ENCODE measurements at regions not wholly inside any gene's neighbourhood (a gene's known extent, or its start where the extent isn't known, plus 50 kb on each side); places are given as distances from the start of the nearest gene placed in this dataset.
A peak's percentile ranks its signal among the peaks of the same experiment; 100 is the strongest.

DNA sequence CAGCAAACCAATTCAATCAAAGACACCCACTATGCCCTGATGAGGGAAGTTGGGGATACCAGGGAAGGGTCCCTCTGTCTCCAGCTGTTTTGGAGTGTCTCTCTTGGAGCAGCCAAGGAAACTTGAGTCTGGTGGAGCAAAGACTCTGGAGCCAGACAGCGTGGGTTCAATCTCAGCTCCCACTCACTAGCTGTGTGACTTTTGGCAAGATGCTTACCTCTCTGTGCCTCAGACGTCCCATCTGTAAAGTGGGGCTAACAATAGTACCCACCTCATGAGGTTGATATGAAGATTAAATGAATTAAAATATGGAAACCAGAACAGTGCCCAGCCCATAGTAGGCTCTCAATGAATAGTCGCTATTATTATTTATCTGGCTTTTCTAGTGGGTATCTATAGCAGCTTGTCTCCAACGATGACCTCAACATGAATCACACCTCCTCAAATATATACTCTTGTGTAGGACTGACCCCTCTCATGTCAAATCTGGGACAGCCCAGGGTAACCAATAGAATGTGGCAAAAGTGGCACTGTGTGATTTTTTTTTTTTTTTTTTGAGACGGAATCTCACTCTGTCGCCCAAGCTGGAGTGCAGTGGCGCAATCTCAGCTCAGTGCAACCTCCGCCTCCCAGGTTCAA lies 99.2 kb upstream of the FOXP4 start:
- Mint-ChIP-seq H3K27me3 (peaks cover 19% of the 10 kb centered on the region), H3K36me3 (ENCODE audit: low read depth) (peaks cover 7% of the 10 kb centered on the region), H3K4me3 (no peak overlapping the region), H3K4me1 (peaks cover 33% of the 10 kb centered on the region), H3K27ac (no peak overlapping the region)
- DNase-seq, result no peak
- no peak for ATAC-seq
- H3K9me3 ChIP-seq (ENCODE audit: control insufficient read depth, low read length, poor library complexity, severe bottlenecking), result no peaks in the 10 kb centered on the region

DNA sequence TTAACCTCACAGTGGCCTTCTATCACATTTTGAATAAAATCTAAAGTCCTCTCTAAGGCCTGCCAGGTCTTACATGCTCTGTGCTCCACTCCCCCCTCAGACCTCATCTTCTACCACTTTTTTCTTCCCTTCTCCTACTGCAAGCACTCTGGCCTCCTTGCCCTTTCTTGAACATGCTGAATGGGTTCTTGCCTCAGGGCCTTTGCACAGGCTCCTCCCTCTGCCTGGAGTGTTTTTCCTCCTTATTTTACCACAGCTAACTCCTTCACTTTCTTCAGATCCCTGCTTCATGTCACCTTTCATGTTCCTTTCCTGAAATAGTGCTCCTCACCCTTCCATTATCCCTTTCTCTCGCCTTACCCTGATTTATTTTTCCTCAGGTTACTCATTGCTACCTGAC lies 97.9 kb upstream of the FOXP4 start:
- H3K27ac Mint-ChIP-seq, result peak overlapping the region; percentile 56
- DNase-seq, result no peak

DNA sequence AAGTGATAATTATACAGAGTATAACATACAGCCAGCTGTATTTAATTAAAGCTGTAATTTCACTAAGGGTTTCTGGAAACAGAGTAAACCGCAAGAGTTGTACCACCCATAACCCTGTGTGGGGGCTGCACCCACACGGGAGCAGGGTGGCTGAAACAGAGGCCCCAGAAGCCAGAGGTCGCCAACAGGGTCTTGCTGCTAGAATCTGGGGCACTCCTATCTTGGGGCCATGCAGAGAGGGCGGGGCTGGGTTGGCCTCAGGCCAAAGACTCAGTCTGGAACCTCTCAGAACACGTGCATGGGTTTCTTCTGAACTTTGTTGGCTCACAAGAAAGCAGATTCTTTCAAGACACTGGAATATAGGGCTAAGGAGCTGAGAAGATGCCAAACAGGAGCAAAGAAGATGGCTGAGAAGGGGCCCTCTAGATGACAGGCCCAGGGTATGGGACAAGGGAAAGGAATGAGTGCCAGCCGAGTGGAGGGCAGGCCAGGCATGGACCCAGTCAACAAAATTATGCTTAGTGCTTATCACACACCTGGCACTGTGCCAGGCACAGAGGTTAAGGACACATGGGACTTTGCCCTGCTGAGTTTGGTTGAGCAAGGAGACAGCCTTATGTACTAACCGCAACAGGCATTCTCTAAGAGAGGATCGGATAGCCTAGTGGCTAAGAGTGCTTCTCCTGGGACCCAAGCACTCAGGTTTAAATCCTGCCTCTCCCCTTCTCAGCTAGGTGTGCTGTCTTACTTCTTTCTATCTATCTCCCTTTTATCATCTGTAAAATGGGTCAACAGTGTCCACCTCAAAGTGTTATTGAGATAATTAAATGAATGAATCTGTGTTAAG lies 96.6 kb upstream of the FOXP4 start:
- no peaks in the 10 kb centered on the region for H3K9me3 ChIP-seq (ENCODE audit: control insufficient read depth, low read length, poor library complexity, severe bottlenecking)
- peaks cover 2% of the 10 kb centered on the region for H3K36me3 Mint-ChIP-seq (ENCODE audit: low read depth)
- H3K27me3 Mint-ChIP-seq, result peaks cover 11% of the 10 kb centered on the region
- DNase-seq (no peak), ATAC-seq (no peak)
- H3K27ac Mint-ChIP-seq, result peak overlapping the region; percentile 47
- H3K4me3 Mint-ChIP-seq, result no peak overlapping the region
- peaks cover 17% of the 10 kb centered on the region for H3K4me1 Mint-ChIP-seq

More for the DNA sequence above, 97.9 kb upstream of the FOXP4 start:
- Mint-ChIP-seq H3K27me3 (peaks cover 21% of the 10 kb centered on the region), H3K4me3 (no peak overlapping the region), H3K36me3 (ENCODE audit: low read depth) (peaks cover 7% of the 10 kb centered on the region), H3K4me1 (peaks cover 26% of the 10 kb centered on the region)
- no peaks in the 10 kb centered on the region for H3K9me3 ChIP-seq (ENCODE audit: control insufficient read depth, low read length, poor library complexity, severe bottlenecking)
- ATAC-seq, result no peak

DNA sequence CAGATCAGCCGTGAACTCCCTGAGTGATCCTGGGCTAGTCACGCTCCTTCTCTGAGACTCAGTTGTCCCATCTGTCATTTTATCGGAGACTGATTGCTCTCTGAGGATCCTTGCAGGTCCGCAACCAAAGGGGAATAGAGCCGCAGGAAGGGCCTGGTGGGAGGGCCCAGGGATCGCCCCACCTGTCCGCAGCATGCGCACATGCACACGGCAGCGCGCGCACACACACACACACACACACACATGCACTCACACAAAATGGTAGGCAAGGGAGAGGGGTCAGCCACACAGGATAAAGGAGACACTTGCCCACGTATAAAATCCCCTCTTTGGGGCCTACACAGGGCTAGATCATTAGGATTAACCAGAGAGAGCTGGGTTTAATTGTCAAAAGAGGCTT lies 95.6 kb upstream of the FOXP4 start:
- no peak for ATAC-seq
- Mint-ChIP-seq H3K36me3 (ENCODE audit: low read depth) (peaks cover 2% of the 10 kb centered on the region), H3K27ac (peak overlapping the region; percentile 47), H3K4me1 (peaks cover 16% of the 10 kb centered on the region), H3K27me3 (peaks cover 10% of the 10 kb centered on the region), H3K4me3 (no peak overlapping the region)
- no peak for DNase-seq
- H3K9me3 ChIP-seq (ENCODE audit: control insufficient read depth, low read length, poor library complexity, severe bottlenecking), result no peaks in the 10 kb centered on the region

DNA sequence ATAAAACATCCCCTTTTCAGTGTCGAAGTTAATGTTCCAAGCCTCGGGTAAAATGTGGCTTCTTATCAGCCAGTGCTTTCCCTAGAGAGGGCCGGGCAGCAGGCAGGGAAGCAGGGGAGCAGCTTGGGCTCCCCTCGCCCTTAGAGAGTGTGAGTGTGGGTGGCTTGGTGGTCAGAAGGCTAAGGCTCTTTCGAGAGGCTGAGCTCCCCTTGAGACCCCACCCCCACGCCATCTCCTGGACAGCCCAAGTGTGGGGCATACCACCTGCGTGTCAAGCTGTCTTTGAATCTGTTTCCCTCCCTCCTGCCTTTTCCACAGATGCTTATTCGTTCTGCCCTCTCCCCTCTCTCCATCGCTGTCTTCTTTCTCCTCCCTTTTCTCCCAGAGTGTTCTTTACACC lies 95.1 kb upstream of the FOXP4 start:
- peaks cover 16% of the 10 kb centered on the region for H3K4me1 Mint-ChIP-seq
- H3K27ac Mint-ChIP-seq, result no peak overlapping the region
- H3K36me3 Mint-ChIP-seq (ENCODE audit: low read depth), result peaks cover 2% of the 10 kb centered on the region
- DNase-seq (no peak), ATAC-seq (no peak)
- H3K27me3 Mint-ChIP-seq, result peaks cover 12% of the 10 kb centered on the region
- H3K9me3 ChIP-seq (ENCODE audit: control insufficient read depth, low read length, poor library complexity, severe bottlenecking), result no peaks in the 10 kb centered on the region
- H3K4me3 Mint-ChIP-seq, result no peak overlapping the region

DNA sequence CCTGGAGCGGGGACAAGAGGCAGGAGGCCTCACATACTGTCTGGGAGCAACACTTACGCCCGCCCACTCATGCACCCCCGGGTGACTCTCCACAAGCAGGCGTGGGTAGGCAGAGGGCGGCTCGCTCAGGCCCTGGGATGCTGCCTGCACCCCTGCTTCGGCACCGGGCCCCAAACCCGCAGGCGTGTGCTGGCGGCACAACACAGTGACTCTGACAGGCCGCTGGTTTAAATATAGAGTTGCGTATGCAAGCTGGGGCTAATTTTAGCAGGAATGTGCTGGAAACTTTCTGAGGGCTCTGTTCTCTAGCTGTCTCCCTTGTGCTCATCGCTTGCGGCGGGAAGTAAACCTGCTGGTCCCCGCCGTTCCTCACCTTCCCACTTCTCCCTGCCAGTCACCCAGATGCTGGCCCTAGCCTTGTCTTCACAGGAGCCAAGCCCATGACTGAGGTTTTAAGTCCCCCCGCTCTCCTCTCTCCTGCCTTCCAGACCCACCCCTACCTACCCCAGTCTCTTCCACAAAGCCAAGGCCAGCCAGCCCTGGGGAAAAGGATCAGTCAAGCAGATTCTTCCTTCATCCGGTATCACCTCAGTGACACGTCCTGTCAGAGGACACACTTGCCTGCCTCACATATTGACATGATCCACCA lies 94.5 kb upstream of the FOXP4 start:
- H3K4me1 Mint-ChIP-seq, result peaks cover 22% of the 10 kb centered on the region

DNA sequence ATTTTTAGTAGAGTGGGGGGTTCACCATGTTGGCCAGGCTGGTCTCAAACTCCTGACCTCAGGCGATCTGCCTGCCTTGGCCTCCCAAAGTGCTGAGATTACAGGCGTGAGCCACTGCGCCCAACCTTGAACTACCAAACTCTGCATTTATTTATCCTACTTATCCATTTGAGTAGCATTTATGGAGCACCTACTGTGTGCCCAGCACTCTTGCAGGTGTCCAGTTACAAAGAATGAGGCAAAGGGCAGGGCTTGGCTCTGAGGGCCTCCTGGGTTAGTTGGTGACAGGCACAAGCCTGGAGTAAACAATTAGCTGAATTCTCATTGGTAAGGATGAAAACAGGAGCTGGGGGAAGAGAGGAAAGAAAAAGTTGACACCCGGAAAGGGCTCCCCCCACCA lies 93.4 kb upstream of the FOXP4 start:
- Mint-ChIP-seq H3K27ac (no peak overlapping the region), H3K4me3 (no peak overlapping the region), H3K4me1 (peaks cover 23% of the 10 kb centered on the region), H3K36me3 (ENCODE audit: low read depth) (peaks cover 2% of the 10 kb centered on the region), H3K27me3 (peaks cover 25% of the 10 kb centered on the region)
- no peaks in the 10 kb centered on the region for H3K9me3 ChIP-seq (ENCODE audit: control insufficient read depth, low read length, poor library complexity, severe bottlenecking)
- DNase-seq, result no peak
- ATAC-seq, result no peak

More for the DNA sequence above, 94.5 kb upstream of the FOXP4 start:
- no peak for ATAC-seq
- H3K9me3 ChIP-seq (ENCODE audit: control insufficient read depth, low read length, poor library complexity, severe bottlenecking), result no peaks in the 10 kb centered on the region
- Mint-ChIP-seq H3K27ac (no peak overlapping the region), H3K36me3 (ENCODE audit: low read depth) (peaks cover 2% of the 10 kb centered on the region), H3K27me3 (peaks cover 18% of the 10 kb centered on the region), H3K4me3 (no peak overlapping the region)
- DNase-seq, result no peak

DNA sequence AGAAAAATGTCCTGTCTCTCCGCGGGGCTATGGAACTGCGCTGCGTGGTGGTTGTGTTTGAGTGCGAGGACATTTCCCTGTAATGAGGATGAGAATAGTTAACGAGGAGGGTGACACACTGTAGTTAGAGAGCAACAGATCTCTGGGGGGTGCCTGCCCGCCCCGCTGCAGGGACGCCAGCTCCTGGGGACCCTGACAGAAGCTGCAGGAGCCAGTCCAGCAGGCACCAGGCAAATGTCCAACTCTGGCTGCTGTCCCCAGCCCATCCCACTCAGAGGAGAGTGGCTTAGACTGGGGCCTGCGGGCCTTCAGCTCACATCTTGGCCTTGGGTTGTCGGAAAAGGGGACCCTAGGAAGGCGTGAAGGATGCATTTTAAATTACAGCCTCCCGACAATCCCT lies 92.9 kb upstream of the FOXP4 start:
- ATAC-seq (no peak), DNase-seq (no peak)
- H3K36me3 Mint-ChIP-seq (ENCODE audit: low read depth), result peaks cover 2% of the 10 kb centered on the region
- H3K4me3 Mint-ChIP-seq, result no peak overlapping the region
- H3K27ac Mint-ChIP-seq, result no peak overlapping the region
- peaks cover 23% of the 10 kb centered on the region for H3K4me1 Mint-ChIP-seq
- peaks cover 30% of the 10 kb centered on the region for H3K27me3 Mint-ChIP-seq
- H3K9me3 ChIP-seq (ENCODE audit: control insufficient read depth, low read length, poor library complexity, severe bottlenecking), result no peaks in the 10 kb centered on the region

DNA sequence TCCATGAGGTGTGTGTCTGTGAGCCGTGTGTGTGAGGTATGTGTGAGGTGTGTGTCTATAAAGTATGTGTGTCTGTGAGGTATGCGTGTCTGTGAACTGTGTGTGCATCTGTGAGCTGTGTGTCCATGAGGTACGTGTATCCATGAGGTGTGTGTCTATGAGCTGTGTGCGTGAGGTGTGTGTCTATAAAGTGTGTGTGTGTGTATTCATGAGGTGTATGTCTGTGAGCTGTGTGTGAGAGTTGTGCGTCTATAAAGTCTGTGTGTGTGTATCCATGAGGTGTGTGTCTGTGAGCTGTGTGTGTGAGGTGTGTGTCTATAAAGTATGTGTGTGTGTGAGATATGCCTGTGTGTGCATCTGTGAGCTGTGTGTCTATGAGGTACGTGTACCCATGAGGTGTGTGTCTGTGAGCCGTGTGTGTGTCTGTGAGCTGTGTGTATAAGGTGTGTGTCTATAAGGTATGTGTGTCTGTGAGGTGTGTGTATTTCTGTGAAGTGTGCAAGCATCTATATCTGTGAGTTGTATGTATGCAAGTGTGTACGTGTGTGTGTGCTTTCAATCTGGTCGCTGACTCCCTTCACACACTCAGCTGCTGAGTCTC lies 91.9 kb upstream of the FOXP4 start:
- Mint-ChIP-seq H3K36me3 (ENCODE audit: low read depth) (peaks cover 2% of the 10 kb centered on the region), H3K27ac (no peak overlapping the region), H3K27me3 (peaks cover 35% of the 10 kb centered on the region)

DNA sequence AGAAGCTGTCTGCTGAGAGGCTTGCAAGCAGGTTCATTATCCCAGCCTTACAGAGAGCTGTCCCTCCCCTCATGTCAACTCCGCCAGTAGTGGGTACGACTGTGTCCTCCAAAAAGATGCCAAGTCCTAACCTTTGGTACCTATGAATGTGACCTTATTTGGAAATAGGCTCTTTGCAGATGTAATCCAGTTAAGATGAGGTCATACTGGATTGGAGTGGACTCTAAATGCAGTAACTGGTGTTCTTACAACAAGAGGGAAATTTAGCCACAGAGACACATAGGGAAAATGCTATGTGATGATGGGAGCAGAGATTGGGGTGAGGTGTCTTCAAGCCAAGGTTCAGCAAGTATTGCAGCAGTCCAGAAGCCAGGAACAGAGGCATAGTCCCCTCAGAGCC lies 90.8 kb upstream of the FOXP4 start:
- H3K4me1 Mint-ChIP-seq, result peaks cover 18% of the 10 kb centered on the region
- H3K27me3 Mint-ChIP-seq, result peaks cover 43% of the 10 kb centered on the region
- DNase-seq, result no peak
- no peak overlapping the region for H3K27ac Mint-ChIP-seq
- peaks cover 2% of the 10 kb centered on the region for H3K36me3 Mint-ChIP-seq (ENCODE audit: low read depth)
- no peaks in the 10 kb centered on the region for H3K9me3 ChIP-seq (ENCODE audit: control insufficient read depth, low read length, poor library complexity, severe bottlenecking)
- H3K4me3 Mint-ChIP-seq, result no peak overlapping the region
- no peak for ATAC-seq

More for the DNA sequence above, 91.9 kb upstream of the FOXP4 start:
- DNase-seq (no peak), ATAC-seq (no peak)
- H3K9me3 ChIP-seq (ENCODE audit: control insufficient read depth, low read length, poor library complexity, severe bottlenecking), result no peaks in the 10 kb centered on the region
- Mint-ChIP-seq H3K4me1 (peaks cover 25% of the 10 kb centered on the region), H3K4me3 (no peak overlapping the region)

DNA sequence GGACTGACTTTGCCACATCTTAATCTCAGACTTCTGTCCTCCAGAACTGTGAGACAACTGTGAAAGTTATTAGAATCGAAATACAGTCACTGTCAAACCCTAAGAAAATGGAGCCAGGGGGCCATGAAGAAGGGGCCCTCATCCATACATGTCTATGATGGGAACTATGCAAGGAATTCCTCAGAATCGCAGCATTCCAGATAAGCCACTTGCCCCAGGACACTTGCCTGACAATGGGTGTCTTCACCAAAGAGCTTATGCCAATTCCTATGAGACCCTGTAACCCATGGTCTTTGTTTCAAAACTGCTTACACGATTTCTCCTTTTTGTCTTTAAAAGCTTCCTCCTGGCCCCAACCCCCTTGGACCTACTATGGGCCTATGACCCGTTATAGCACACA lies 90.4 kb upstream of the FOXP4 start:
- Mint-ChIP-seq H3K4me1 (peaks cover 18% of the 10 kb centered on the region), H3K27me3 (peaks cover 46% of the 10 kb centered on the region), H3K4me3 (peak overlapping the region; percentile 49), H3K36me3 (ENCODE audit: low read depth) (peaks cover 2% of the 10 kb centered on the region), H3K27ac (no peak overlapping the region)
- ATAC-seq (no peak), DNase-seq (no peak)
- no peaks in the 10 kb centered on the region for H3K9me3 ChIP-seq (ENCODE audit: control insufficient read depth, low read length, poor library complexity, severe bottlenecking)

DNA sequence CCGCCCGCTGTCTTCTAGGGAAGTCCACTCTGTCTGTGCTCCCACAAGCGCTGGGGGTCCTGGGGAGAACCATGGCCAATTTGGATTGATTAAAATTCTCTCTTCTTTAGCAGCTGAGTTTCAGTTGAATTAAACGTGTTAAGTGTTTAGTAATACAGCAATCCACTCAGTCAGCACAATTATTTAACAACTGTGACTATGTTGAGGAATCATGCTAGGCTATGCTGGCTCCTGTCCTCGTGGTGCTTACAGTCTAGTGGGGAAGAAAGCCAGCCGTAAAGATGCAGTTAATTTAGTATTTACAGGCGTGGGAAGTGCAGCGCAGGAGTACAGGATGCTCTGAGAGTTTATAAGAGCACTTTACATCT lies 88.9 kb upstream of the FOXP4 start:
- peaks cover 2% of the 10 kb centered on the region for H3K36me3 Mint-ChIP-seq (ENCODE audit: low read depth)
- no peaks in the 10 kb centered on the region for H3K9me3 ChIP-seq (ENCODE audit: control insufficient read depth, low read length, poor library complexity, severe bottlenecking)
- DNase-seq (no peak), ATAC-seq (no peak)
- H3K4me1 Mint-ChIP-seq, result peaks cover 18% of the 10 kb centered on the region
- H3K27ac Mint-ChIP-seq, result peak overlapping the region; percentile 8
- H3K4me3 Mint-ChIP-seq, result no peak overlapping the region
- H3K27me3 Mint-ChIP-seq, result peaks cover 46% of the 10 kb centered on the region

DNA sequence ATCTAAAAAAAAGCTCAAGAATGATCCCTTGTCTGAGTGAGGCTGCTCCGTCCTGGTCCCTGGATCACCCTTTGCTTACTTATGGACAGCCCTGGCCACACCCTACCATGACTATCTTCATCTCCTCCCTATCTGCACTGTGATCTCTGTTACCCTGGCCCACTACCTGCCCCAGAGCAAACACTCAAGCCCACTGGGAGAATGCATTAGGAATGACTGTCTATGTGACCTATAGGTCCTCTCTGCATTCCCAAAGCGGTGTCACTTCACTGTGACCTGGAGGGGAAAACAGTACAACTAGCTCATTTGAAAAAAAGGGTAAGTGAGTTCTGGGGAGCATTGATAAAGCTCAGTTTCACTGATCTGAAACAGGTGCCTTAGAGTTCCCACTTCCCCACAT lies 86.4 kb upstream of the FOXP4 start:
- DNase-seq, result no peak
- no peak overlapping the region for H3K27ac Mint-ChIP-seq
- peaks cover 65% of the 10 kb centered on the region for H3K27me3 Mint-ChIP-seq
- no peak for ATAC-seq
- H3K4me3 Mint-ChIP-seq, result no peak overlapping the region
- peaks cover 5% of the 10 kb centered on the region for H3K36me3 Mint-ChIP-seq (ENCODE audit: low read depth)
- peaks cover 23% of the 10 kb centered on the region for H3K4me1 Mint-ChIP-seq
- no peaks in the 10 kb centered on the region for H3K9me3 ChIP-seq (ENCODE audit: control insufficient read depth, low read length, poor library complexity, severe bottlenecking)

All from T-helper 17 cell (primary cell).